Vagina (tissue), 2 donors: ENCODE measurements at regions not wholly inside any gene's neighbourhood (a gene's known extent, or its start where the extent isn't known, plus 50 kb on each side); places are given as distances from the start of the nearest gene placed in this dataset.

ENCODE experiments used
- DNase-seq, 2 donors: peaks; one replicate each; pipeline ENCODE4 v3.0.0-alpha.2; 2017; ENCODE audit errors: extremely low spot score in 2 of 2
- H3K27ac ChIP-seq: fragments of 200-600 bp; sonication (generic); one replicate; pipeline ENCODE4 v1.5.1; 2019
- H3K27me3 ChIP-seq: fragments of 200-600 bp; sonication (generic); one replicate; pipeline ENCODE4 v1.5.1; 2019
- H3K36me3 ChIP-seq, 2 donors: fragments of 200-600 bp; sonication (generic); one replicate each; pipeline ENCODE4 v1.5.1; 2017 to 2019
- H3K4me1 ChIP-seq: fragments of 200-600 bp; sonication (generic); one replicate; pipeline ENCODE4 v1.5.1; 2019
- H3K4me3 ChIP-seq, 2 donors: fragments of 200-600 bp; sonication (generic); 1 replicate in 1 of 2; 2 replicates in 1 of 2; pipeline ENCODE4 v1.5.1; 2016 to 2019
- H3K9me3 ChIP-seq: fragments of 200-600 bp; sonication (generic); one replicate; pipeline ENCODE4 v1.5.1; 2019
- POLR2A ChIP-seq, 2 donors: fragments of 450-650 bp; IDR thresholded peaks; one replicate each; pipeline ENCODE4 v1.6.1; 2017; ENCODE audit warnings: antibody characterized with exemption in 2 of 2, mild to moderate bottlenecking in 2 of 2, moderate library complexity in 2 of 2
- POLR2AphosphoS5 ChIP-seq, 2 donors: sonication (generic); formaldehyde crosslinking; IDR thresholded peaks; one replicate each; pipeline ENCODE4 v1.9.0; 2017; ENCODE audit warnings: antibody characterized with exemption in 2 of 2, mild to moderate bottlenecking in 2 of 2, low read depth in 1 of 2; ENCODE audit not compliant: insufficient read depth in 1 of 2
- intact Hi-C: fragments of 100-400 bp; cut with DNase I; formaldehyde crosslinking; loops from one replicate; pipeline ENCODE4 v1.15.1; 2023
- TF ChIP-seq, protein P1 (sequence below), 3 experiments: fragments of 450-650 bp in 2 of 3; fragments of 200-600 bp in 1 of 3; sonication (generic) in 1 of 3; IDR thresholded peaks; one replicate each; pipeline ENCODE4 v1.5.1; 2017 to 2019; ENCODE audit warnings: antibody characterized with exemption in 3 of 3, mild to moderate bottlenecking in 2 of 3, moderate library complexity in 2 of 3

DNA sequence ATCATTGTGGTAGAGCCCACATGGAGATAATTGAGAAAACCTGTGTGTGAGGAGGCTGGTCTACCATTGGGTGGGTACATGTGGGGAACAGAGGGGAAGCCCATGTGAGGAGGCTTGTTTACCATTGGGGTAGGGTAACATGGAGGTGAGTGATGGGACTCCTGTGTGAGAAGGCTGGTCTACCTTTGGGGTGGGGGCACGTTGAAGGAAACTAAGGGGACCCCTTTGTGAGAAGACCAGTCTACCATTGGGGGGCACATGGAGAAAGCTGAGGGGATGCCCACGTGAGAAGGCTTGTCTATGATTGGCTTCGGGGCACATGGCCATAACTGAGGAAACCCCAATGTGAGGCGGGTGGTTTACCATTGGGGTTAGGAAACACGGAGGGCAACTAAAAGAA, 158.5 kb downstream of the FBLN2 start:
- H3K36me3 ChIP-seq: no peaks in the 10 kb centered on the region
- H3K4me1 ChIP-seq: no peaks in the 10 kb centered on the region
- H3K4me3 ChIP-seq: no peak overlapping the region
- no peak overlapping the region for H3K27ac ChIP-seq
- DNase-seq: peak; percentile 52 to 58
- no peaks in the 10 kb centered on the region for H3K27me3 ChIP-seq
- intact Hi-C loops: no loop called here
- TF ChIP-seq POLR2AphosphoS5 (IDR thresholded peaks at IDR 0.05; ENCODE audit: insufficient read depth in 1 of 2, low read depth in 1 of 2) (no peak), POLR2A (IDR thresholded peaks at IDR 0.05) (no peak)
- TF ChIP-seq, protein P1, sequence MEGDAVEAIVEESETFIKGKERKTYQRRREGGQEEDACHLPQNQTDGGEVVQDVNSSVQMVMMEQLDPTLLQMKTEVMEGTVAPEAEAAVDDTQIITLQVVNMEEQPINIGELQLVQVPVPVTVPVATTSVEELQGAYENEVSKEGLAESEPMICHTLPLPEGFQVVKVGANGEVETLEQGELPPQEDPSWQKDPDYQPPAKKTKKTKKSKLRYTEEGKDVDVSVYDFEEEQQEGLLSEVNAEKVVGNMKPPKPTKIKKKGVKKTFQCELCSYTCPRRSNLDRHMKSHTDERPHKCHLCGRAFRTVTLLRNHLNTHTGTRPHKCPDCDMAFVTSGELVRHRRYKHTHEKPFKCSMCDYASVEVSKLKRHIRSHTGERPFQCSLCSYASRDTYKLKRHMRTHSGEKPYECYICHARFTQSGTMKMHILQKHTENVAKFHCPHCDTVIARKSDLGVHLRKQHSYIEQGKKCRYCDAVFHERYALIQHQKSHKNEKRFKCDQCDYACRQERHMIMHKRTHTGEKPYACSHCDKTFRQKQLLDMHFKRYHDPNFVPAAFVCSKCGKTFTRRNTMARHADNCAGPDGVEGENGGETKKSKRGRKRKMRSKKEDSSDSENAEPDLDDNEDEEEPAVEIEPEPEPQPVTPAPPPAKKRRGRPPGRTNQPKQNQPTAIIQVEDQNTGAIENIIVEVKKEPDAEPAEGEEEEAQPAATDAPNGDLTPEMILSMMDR (IDR thresholded peaks at IDR 0.05): no peak
- no peaks in the 10 kb centered on the region for H3K9me3 ChIP-seq

DNA sequence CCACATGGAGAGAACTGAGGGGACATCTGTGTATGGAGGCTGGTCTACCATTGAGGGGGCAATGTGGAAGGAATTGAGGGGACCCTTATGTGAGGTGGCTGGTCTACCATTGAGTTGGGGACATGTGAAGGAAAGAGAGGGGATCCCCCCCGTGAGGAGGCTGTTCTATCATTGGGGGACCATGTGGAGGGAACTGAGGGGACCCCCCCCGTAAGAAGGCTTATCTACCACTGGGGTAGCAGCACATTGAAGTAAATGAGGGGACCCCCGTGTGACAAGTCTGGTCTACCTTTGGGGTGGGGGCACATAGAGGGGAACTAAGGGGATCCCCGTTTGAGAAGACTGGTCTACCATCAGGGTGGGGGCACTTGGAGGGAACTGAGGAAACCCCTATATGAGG, 158.0 kb downstream of the FBLN2 start:
- H3K27ac ChIP-seq: no peak overlapping the region
- no peak overlapping the region for H3K4me3 ChIP-seq
- no peaks in the 10 kb centered on the region for H3K9me3 ChIP-seq
- no peaks in the 10 kb centered on the region for H3K4me1 ChIP-seq
- peak; percentile 60 to 81 for DNase-seq
- no peaks in the 10 kb centered on the region for H3K27me3 ChIP-seq
- no peaks in the 10 kb centered on the region for H3K36me3 ChIP-seq
- intact Hi-C loops: no loop called here
- no peak for TF ChIP-seq POLR2A (IDR thresholded peaks at IDR 0.05)
- no peak for TF ChIP-seq POLR2AphosphoS5 (IDR thresholded peaks at IDR 0.05; ENCODE audit: insufficient read depth in 1 of 2, low read depth in 1 of 2)
- TF ChIP-seq, protein P1 (IDR thresholded peaks at IDR 0.05): no peak

DNA sequence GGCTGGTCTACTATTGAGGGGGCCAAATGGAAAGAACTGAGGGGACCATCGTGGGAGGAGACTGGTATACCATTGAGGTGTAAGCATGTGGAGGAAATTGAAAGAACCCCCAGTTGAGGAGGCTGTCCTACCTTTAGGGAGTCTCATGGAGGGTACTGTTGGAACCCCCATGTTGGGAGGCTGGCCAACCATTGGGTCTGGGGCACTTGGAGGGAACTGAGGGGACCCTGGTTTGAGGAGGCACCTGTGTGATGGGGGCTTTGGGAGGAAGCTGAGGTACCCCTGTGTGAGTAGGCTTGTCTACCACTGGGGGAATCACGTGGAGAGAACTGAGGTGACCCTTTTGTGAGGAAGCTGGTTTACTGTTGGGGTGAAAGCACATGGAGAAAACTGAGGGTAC, 157.5 kb downstream of the FBLN2 start:
- Histone ChIP-seq H3K4me3 (no peak overlapping the region), H3K27me3 (no peaks in the 10 kb centered on the region), H3K9me3 (no peaks in the 10 kb centered on the region), H3K36me3 (no peaks in the 10 kb centered on the region), H3K27ac (no peak overlapping the region), H3K4me1 (no peaks in the 10 kb centered on the region)
- intact Hi-C loops: no loop called here
- TF ChIP-seq POLR2AphosphoS5 (IDR thresholded peaks at IDR 0.05; ENCODE audit: insufficient read depth in 1 of 2, low read depth in 1 of 2) (no peak), POLR2A (IDR thresholded peaks at IDR 0.05) (no peak)
- TF ChIP-seq, protein P1 (IDR thresholded peaks at IDR 0.05): no peak
- peak in 1 of 2 donors; percentile 74 for DNase-seq

DNA sequence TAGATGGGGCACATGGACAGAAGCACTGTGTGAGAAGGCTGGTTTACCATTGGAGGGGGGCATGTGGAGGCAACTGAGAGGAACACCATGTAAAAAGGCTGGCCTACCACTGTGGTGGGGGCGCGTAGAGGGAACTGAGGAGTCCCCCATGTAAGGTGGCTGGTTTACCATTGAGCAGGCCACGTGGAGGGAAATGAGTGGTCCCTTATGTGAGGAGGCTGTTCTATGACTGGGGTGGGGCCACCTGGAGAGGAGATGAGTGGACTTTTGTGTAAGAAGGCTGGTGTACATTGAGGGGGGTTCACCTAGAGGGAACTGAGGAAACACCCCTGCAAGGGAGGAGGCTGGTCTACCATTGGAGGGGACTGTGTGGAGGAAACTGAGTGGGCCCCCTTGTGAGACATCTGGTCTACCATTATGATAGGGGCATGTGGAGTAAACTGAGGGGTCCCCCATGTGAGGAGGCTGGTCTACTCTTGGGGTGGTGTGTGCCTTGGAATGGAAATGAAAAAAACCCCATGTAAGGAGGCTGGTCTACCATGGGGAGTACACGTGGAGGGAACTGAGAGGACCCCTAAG, 156.9 kb downstream of the FBLN2 start:
- Histone ChIP-seq H3K36me3 (no peaks in the 10 kb centered on the region), H3K27ac (no peak overlapping the region), H3K27me3 (no peaks in the 10 kb centered on the region), H3K4me1 (no peaks in the 10 kb centered on the region), H3K4me3 (no peak overlapping the region), H3K9me3 (no peaks in the 10 kb centered on the region)
- DNase-seq: peak; percentile 62 to 94
- TF ChIP-seq, protein P1 (IDR thresholded peaks at IDR 0.05): no peak
- TF ChIP-seq POLR2AphosphoS5 (IDR thresholded peaks at IDR 0.05; ENCODE audit: insufficient read depth in 1 of 2, low read depth in 1 of 2) (no peak), POLR2A (IDR thresholded peaks at IDR 0.05) (no peak)
- intact Hi-C loops: no loop called here

DNA sequence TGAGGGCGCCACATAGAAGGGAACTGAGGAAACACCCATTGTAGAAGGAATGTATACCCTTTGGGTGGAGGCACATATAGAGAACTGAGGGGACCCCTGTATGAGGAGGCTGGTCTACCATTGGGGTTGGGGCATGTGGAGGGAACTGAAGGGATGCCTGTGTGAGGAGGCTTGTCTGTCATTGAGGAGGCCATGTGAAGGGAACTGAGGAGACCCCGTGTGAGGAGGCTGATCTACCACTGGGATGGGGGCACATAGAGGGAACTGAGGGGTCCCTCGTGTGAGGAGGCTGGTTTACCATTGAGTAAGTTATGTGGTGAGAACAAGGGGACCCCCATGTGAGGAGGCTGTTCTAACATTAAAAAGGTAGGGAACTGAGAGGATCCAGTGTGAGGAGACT, 156.1 kb downstream of the FBLN2 start:
- Histone ChIP-seq H3K36me3 (no peaks in the 10 kb centered on the region), H3K27ac (no peak overlapping the region), H3K9me3 (no peaks in the 10 kb centered on the region), H3K27me3 (no peaks in the 10 kb centered on the region), H3K4me1 (no peaks in the 10 kb centered on the region), H3K4me3 (no peak overlapping the region)
- DNase-seq: peak in 1 of 2 donors; percentile 72
- intact Hi-C loops: no loop called here
- TF ChIP-seq, protein P1 (IDR thresholded peaks at IDR 0.05): no peak
- TF ChIP-seq POLR2AphosphoS5 (IDR thresholded peaks at IDR 0.05; ENCODE audit: insufficient read depth in 1 of 2, low read depth in 1 of 2) (no peak), POLR2A (IDR thresholded peaks at IDR 0.05) (no peak)
